ENCODE measurements at regions not wholly inside any gene's neighbourhood (a gene's known extent, or its start where the extent isn't known, plus 50 kb on each side); places are given as distances from the start of the nearest gene placed in this dataset.

- TF ChIP-seq, protein P1, sequence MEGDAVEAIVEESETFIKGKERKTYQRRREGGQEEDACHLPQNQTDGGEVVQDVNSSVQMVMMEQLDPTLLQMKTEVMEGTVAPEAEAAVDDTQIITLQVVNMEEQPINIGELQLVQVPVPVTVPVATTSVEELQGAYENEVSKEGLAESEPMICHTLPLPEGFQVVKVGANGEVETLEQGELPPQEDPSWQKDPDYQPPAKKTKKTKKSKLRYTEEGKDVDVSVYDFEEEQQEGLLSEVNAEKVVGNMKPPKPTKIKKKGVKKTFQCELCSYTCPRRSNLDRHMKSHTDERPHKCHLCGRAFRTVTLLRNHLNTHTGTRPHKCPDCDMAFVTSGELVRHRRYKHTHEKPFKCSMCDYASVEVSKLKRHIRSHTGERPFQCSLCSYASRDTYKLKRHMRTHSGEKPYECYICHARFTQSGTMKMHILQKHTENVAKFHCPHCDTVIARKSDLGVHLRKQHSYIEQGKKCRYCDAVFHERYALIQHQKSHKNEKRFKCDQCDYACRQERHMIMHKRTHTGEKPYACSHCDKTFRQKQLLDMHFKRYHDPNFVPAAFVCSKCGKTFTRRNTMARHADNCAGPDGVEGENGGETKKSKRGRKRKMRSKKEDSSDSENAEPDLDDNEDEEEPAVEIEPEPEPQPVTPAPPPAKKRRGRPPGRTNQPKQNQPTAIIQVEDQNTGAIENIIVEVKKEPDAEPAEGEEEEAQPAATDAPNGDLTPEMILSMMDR (IDR thresholded peaks at IDR 0.05) = no peak
- TF ChIP-seq POLR2A (IDR thresholded peaks at IDR 0.05) = no peak
Observed at GRCh38 chr3:27802849-27803248, 80.7 kb upstream of the EOMES start.

All from heart left ventricle (tissue), 13 donors.